Ectodermal cell (in vitro differentiated cells): ENCODE measurements at regions not wholly inside any gene's neighbourhood (a gene's known extent, or its start where the extent isn't known, plus 50 kb on each side); places are given as distances from the start of the nearest gene placed in this dataset.
"Not testable (repeated sequence)": the region's sequence is repeated elsewhere in the genome, so short reads cannot be mapped to it uniquely, and the experiment has no call there.

Experiments used
- H3K27ac ChIP-seq: 2 replicates; pipeline ENCODE4 v1.7.0; 2013; ENCODE audit warnings: mild to moderate bottlenecking, low read depth, low read length; ENCODE audit not compliant: insufficient read depth, poor library complexity, severe bottlenecking
- H3K27me3 ChIP-seq: 2 replicates; pipeline ENCODE4 v1.7.0; 2013; ENCODE audit warnings: mild to moderate bottlenecking, low read length; ENCODE audit not compliant: insufficient read depth, control insufficient read depth, poor library complexity, severe bottlenecking
- H3K36me3 ChIP-seq: one replicate; pipeline ENCODE4 v1.7.0; 2013; ENCODE audit warnings: low read length; ENCODE audit not compliant: control insufficient read depth, insufficient read depth
- H3K4me1 ChIP-seq: one replicate; pipeline ENCODE4 v1.7.0; 2013; ENCODE audit warnings: low read length; ENCODE audit not compliant: control insufficient read depth, insufficient read depth
- H3K4me3 ChIP-seq: 2 replicates; pipeline ENCODE4 v1.7.0; 2013; ENCODE audit warnings: low read depth, low read length, control low read depth; ENCODE audit not compliant: insufficient read depth
- H3K9me3 ChIP-seq: 2 replicates; pipeline ENCODE4 v1.7.0; 2013; ENCODE audit warnings: mild to moderate bottlenecking, low read length, moderate library complexity; ENCODE audit not compliant: control insufficient read depth
- WGBS, 2 experiments: methylation state at CpG; one replicate each; pipeline ENCODE4 v1.1.7; 2013; ENCODE audit warnings: missing lambda C conversion rate in 2 of 2; 5-methylcytosine and 5-hydroxymethylcytosine counted together

GRCh38 chr6:145557474-145557873, 177.8 kb downstream of the EPM2A start:
- Histone ChIP-seq H3K4me3 (no peak overlapping the region), H3K4me1 (no peaks in the 10 kb centered on the region), H3K9me3 (no peaks in the 10 kb centered on the region), H3K36me3 (no peaks in the 10 kb centered on the region), H3K27me3 (no peaks in the 10 kb centered on the region), H3K27ac (no peak overlapping the region)

GRCh38 chr6:145559836-145560235, 175.5 kb downstream of the EPM2A start:
- Histone ChIP-seq H3K9me3 (no peaks in the 10 kb centered on the region), H3K36me3 (no peaks in the 10 kb centered on the region), H3K4me3 (no peak overlapping the region), H3K27ac (no peak overlapping the region), H3K4me1 (no peaks in the 10 kb centered on the region), H3K27me3 (no peaks in the 10 kb centered on the region)
- 92 to 95% methylated on average over 1 of the region's 1 CpG for WGBS, 2 experiments

DNA sequence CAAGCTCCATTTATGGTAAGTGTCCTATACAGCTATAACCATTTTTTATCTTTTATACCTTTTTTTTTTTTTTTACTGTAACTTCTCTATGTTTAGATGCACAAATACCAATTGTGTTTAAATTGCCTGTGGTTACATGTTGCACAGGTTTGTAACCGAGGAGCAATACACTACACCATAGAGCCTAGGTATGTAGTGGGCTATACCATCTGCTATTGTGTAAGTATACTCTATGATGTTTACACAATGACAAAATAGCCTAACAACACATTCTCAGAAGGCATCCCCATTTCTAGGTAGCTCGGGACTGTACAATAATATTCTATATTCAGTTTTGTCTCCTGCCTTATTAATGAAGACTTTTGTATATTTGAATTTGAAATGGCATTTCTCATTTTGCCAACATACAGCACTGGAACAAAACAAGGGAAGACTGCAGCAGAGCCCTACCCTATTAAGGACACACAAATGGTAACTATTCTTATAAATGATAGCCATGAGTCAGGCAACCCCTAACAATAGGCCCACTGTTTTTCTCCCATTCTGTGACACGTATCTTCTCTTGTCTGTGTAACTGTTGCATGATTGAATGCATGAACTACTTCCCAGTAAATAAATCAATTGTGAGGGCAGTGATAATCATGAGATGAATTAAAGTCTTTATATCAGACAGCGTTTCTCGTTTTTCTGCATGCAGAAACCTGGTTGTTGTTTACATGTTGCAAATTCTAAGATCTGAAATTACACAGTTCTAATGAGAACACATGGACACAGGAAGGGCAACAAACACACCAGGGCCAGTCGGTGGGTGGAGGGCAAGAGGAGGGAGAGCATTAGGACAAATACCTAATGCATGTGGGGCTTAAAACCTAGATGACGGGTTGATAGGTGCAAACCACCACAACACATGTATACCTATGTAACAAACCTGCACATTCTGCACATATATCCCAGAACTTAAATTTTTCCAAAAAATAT, 173.9 kb downstream of the EPM2A start:
- H3K4me3 ChIP-seq, result no peak overlapping the region
- 94 to 97% methylated on average over 5 to 6 of the region's 7 CpGs for WGBS, 2 experiments
- H3K4me1 ChIP-seq, result no peaks in the 10 kb centered on the region
- H3K36me3 ChIP-seq, result no peaks in the 10 kb centered on the region
- no peak overlapping the region for H3K27ac ChIP-seq
- H3K9me3 ChIP-seq, result no peaks in the 10 kb centered on the region
- no peaks in the 10 kb centered on the region for H3K27me3 ChIP-seq

GRCh38 chr6:145562771-145563615, 172.3 kb downstream of the EPM2A start:
- no peak overlapping the region for H3K4me3 ChIP-seq
- no peak overlapping the region for H3K27ac ChIP-seq
- H3K36me3 ChIP-seq, result no peaks in the 10 kb centered on the region
- 90 to 91% methylated on average over 10 of the region's 10 CpGs for WGBS, 2 experiments
- no peaks in the 10 kb centered on the region for H3K27me3 ChIP-seq
- H3K9me3 ChIP-seq, result no peaks in the 10 kb centered on the region
- H3K4me1 ChIP-seq, result no peaks in the 10 kb centered on the region

DNA sequence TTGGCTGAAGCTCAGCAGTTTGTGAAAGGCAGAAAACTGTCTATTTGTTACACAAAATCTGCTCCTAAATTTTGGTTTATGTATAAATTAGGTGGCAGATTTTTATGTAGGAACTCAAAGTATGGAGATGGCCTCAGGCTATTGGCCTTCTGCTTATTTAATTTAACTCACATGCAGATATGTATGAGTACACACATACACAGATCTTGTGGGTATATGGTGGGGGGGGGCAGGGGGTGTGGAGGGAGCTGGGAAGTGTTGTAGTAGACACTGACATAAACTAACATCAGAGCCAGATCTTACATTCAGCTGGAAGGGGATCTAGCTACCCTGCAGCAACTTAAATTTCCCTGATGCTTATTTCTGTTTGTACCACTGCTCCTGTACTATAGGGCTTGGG, 170.8 kb downstream of the EPM2A start:
- no peaks in the 10 kb centered on the region for H3K9me3 ChIP-seq
- no peaks in the 10 kb centered on the region for H3K4me1 ChIP-seq

DNA sequence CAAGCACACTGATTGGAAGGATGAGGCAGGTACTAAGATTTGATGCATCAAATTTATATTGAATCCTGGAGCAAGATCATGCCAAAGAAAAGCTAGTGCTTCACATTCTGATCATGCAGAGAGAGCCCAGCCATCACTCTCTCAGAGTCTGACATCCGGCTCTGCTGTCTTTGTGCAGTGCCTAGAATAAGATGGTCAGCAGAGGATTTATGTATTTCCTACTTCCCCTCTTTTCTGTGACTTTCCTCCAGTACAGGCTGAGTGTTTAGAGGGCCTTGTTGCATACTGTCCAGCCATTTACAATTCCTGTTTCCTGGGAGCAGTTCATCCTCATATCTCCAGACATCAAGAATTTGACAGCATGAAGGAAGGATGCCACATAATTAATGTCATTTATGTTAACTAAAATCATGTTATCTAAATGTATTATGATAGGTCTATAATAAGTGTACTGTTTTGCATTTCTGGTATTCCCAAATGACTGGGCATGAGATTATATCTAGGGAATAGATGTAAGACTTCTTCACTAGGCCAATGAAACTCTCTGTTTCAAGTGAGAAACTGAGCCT, 167.6 kb downstream of the EPM2A start:
- no peaks in the 10 kb centered on the region for H3K36me3 ChIP-seq
- 97 to 100% methylated on average over 1 of the region's 1 CpG for WGBS, 2 experiments
- no peaks in the 10 kb centered on the region for H3K4me1 ChIP-seq
- H3K27ac ChIP-seq, result no peak overlapping the region
- H3K9me3 ChIP-seq, result no peaks in the 10 kb centered on the region
- H3K4me3 ChIP-seq, result no peak overlapping the region
- H3K27me3 ChIP-seq, result no peaks in the 10 kb centered on the region

More for the DNA sequence above, 170.8 kb downstream of the EPM2A start:
- Histone ChIP-seq H3K4me3 (no peak overlapping the region), H3K27me3 (no peaks in the 10 kb centered on the region), H3K36me3 (no peaks in the 10 kb centered on the region), H3K27ac (no peak overlapping the region)

DNA sequence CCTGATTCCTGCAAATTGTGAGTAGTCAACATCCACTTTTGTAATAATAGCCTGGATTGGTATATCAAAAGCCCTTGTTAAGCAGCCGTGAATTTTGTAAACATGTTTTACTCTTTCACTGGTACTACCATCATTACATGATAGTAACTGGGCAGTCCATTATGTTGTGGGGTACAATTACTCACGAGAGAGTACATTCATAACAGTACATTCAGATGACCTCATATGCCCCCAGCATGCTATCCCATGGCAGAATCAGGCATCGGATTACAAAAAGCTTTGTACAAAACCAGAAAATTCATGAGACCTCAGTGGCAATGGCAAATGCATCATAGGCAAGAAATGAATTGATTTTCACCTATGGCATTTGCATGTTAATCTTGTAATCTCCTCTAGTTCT, 166.2 kb downstream of the EPM2A start:
- H3K27me3 ChIP-seq, result no peaks in the 10 kb centered on the region
- H3K4me3 ChIP-seq, result no peak overlapping the region
- H3K4me1 ChIP-seq, result no peaks in the 10 kb centered on the region
- H3K27ac ChIP-seq, result no peak overlapping the region
- H3K9me3 ChIP-seq, result no peaks in the 10 kb centered on the region
- no peaks in the 10 kb centered on the region for H3K36me3 ChIP-seq
- WGBS, 2 experiments, result 88 to 92% methylated on average over 2 to 3 of the region's 3 CpGs

- H3K36me3 ChIP-seq, H3K9me3 ChIP-seq, H3K4me1 ChIP-seq, H3K27ac ChIP-seq, H3K27me3 ChIP-seq, H3K4me3 ChIP-seq: not testable (repeated sequence)
- WGBS, 2 experiments, result 100% methylated on average over 1 of the region's 1 CpG; no CpG with 5 or more reads in 1 of the 2 experiments
Observed at GRCh38 chr6:145570336-145570735, 165.0 kb downstream of the EPM2A start.

DNA sequence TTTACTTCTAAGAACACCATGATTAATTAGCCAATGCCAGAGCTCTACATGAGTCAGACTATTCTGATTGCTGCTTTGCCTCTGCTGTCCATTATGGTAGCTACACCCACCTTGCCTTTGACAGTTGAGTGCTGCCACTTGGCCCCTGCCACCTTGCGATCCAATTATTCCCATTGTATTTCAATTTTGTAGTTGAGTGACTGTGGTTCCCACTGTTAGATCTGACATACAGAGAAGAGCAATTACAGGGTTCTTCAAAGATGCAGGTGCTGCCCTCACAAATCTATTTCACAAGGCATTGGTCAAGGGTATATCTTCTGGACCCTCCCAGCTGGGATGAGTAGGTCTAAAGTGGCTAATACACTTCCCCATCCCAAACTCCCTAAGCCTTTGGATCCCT, 161.1 kb downstream of the EPM2A start:
- H3K36me3 ChIP-seq, H3K27me3 ChIP-seq, H3K4me1 ChIP-seq, H3K9me3 ChIP-seq, H3K4me3 ChIP-seq, H3K27ac ChIP-seq: not testable (repeated sequence)
- 88 to 100% methylated on average over 1 of the region's 1 CpG for WGBS, 2 experiments
